GM19395 (cell line): ENCODE measurements at regions not wholly inside any gene's neighbourhood (a gene's known extent, or its start where the extent isn't known, plus 50 kb on each side); places are given as distances from the start of the nearest gene placed in this dataset.
"Not testable (repeated sequence)": the region's sequence is repeated elsewhere in the genome, so short reads cannot be mapped to it uniquely, and the experiment has no call there.

Experiments
- ATAC-seq: cut with Tn5 transposase; IDR thresholded peaks from one replicate; pipeline ENCODE4 v1.9.1; 2021; ENCODE audit warnings: mild to moderate bottlenecking, moderate library complexity; ENCODE audit not compliant: unreplicated experiment

DNA sequence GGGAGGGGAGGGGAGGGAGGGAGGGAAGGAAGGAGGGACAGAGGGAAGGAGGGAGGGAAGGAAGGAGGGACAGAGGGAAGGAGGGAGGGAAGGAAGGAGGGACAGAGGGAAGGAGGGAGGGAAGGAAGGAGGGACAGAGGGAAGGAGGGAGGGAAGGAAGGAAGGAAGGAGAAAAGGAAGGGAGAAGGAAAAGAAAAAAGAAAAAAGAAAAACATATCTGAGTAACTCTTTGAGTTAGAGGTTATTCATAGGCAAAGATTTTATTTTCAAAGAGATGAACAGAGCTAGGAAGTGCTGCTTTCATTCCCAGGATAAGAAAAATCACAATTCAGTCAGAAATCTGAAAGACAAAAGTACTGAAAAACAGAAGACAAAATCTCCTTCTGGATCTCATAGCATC is 379.7 kb upstream of the GYPC start:
- ATAC-seq: not testable (repeated sequence)

DNA sequence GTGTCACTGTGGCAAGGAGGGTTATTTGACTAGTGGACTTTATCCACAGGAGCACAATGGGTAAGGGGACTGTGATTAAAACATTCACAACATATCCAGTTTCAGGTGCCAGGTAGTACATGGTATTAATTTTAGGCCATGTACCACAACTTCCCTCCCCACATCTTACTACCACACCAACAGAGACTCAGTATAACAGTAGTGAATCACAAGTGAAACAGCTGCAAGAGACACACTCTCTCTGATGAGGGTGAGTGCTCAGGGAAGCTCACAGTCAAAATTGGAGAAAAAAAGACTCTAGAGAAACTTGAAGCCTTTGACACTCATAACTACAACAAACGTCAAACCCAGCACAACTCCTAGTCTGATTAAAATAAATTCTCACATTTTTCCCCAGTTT is 367.6 kb upstream of the GYPC start:
- no peak for ATAC-seq

DNA sequence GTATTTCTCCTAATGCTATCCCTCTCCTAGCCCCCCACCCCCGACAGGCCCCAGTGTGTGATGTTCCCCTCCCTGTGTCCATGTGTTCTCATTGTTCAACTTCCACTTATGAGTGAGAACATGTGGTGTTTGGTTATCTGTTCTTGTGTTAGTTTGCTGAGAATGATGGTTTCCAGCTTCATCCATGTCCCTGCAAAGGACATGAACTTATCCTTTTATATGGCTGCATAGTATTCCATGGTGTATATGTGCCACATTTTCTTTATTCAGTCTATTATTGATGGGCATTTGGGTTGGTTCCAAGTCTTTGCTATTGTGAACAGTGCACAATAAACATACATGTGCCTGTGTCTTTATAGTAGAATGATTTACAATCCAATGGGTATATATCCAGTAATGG is 362.0 kb upstream of the GYPC start:
- ATAC-seq: not testable (repeated sequence)

DNA sequence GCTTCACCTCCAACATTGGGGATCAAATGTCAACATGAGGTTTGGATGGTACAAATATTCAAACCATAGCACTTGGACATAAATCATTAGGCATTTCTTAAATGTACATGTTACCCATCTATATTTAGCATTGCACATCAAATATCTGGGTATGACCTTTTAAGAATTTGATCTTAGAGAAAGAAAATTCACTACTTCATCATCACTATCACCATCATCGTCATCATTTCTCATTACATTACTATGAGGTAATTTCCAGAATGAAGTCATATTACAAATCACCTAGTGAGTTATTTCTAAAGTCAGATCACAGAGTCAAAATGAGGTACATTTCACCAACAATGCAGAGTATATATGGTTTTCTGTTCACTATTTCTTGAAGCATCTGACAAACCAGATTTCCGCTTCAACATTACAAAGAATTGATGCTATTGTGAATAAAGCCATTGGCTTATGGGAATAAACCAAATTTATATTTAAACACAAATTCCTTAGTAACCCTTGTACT is 356.4 kb upstream of the GYPC start:
- ATAC-seq: no peak

DNA sequence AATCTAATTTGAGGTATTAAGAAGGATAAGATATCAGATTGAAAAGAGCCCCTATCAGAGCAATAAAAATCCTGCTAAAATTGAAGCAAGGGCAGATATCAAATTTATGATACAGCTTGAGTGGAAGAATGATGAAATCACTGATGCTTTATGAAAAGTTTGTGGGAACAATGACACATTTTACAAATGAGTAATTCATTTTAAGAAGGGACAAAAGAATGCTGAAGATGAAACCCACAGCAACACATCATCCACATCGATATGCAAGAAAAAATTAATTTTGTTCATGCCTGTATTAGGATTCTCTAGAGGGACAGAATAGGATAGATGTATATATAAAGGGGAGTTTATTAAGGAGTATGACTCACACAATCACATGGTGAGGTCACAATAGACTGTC is 355.6 kb upstream of the GYPC start:
- ATAC-seq: no peak

DNA sequence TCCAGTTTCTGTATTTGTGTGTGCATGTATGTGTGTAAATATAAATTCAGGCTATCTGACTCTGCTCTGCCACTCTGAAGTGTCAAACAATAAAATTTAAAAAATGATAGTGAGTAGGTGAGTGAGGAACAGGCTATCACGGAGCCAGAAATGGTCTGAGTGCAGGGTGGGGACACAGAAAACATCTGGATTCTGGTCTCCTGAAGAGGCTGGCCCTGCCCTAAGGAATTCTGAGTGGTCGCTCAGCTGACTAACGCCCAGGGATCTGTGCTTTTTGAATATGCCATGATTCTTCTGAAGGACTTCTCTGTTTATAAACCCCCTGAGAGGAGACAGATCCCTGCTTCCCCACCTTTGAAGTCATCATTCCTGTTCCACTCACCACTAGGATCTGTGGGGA is 353.9 kb upstream of the GYPC start:
- no peak for ATAC-seq

DNA sequence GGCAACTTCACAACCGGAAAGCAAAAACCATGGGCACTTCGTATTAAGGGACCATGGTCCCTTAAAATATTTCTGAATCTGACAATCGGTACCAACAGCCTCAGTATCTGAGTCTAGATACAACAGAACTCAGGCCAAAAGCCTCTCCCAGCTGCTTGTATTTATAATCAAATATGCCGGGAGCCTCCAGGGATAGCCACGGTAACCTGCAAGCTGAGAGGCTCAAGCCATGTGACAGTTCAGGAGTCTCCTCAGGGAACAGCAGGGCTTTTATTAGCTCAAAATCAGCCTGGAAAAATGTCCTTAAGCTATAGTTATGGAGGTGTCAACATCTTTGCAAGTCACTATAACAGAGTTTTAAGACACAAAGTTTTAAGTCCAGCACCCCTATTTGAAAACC is 352.8 kb upstream of the GYPC start:
- no peak for ATAC-seq

DNA sequence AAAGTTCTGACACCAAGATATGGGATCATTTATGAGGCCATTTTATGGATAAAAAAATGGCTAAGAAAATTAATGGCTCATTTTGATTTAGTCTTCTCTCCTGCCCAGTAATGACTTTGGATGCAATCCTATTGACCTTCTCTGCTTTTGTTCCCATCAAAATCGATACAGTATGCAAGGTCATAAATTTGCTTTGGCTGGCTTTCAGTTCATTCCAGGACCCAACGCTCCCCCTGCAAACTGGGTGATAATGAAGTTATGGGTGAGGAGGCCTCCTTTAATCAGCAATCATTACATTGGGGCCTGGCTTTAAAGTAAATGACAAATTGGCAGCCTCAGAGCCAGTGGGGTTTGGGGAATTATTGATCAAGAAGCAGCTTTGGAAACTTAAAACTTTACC is 351.8 kb upstream of the GYPC start:
- ATAC-seq: no peak

DNA sequence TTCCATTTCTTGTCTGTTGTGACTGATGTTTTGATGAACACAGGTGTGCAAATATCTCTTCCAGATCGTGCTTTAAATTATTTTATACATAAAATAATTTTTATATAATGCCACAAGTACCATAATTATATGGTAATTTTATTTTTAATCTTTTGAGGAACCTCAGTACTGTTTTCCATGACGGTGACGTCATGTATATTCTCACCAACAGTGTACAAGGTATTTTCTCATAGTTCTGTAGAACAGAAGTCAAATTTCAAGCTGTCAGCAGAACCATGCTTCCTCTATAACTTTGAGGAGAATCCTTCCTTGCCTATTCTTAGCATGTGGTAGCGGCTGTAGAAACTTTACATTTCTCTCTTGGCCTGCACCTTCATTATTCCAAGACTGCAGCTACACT is 349.4 kb upstream of the GYPC start:
- no peak for ATAC-seq

DNA sequence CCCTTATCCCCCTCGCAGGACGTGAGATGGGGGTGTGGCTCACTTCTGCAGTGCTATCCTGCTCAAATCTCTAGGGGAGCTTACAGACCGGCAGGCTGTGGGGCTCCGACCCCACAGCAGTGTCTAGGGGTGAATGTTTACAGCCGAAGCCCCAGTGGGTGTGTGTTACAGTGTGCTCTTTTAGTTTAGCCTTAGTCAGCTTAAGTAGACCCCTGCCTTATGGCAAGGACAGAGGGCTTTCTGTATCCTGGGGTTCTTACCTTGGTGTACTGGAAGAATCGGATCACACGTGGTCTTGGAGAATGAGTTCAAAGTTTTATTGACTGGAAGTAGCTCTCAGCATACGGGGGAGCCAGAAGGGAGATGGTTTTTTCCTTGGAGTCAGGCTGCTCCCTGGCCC is 348.2 kb upstream of the GYPC start:
- ATAC-seq: no peak

DNA sequence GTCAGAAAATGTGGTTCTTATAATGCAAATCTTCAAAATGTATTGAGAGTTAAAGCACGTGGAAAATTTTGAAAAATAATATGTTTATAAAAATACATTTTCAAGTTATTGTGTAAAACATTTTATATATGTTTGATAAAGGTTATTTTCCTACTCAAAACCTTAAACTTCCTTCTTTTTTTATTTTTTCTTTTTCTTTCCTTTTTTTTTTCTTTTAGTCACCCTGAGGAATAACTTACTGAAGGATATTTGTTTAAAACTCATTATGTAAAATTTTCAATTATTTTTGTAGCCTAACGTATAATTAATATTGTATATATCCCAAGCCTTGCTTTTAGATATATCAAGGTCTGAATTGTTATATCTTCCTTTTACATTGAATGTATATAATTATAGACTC is 346.8 kb upstream of the GYPC start:
- no peak for ATAC-seq

DNA sequence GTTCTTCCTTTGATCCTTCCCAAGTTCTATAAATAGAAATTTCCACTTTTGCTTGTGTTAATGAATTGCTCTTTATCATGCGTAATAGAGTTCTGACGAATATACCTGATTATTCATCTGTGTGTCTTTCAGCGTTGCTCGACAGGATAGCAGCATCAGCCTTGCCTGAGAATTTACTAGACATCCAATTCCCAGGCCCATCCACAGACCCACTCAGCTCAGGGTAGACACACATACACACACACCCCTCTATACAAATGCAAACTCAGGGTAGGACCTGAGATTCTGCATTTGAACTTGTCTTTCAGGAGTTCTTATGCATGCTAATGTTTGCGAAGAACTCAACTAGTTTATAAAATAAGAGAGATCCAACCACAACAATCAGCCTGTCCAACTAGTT is 343.4 kb upstream of the GYPC start:
- ATAC-seq: no peak

DNA sequence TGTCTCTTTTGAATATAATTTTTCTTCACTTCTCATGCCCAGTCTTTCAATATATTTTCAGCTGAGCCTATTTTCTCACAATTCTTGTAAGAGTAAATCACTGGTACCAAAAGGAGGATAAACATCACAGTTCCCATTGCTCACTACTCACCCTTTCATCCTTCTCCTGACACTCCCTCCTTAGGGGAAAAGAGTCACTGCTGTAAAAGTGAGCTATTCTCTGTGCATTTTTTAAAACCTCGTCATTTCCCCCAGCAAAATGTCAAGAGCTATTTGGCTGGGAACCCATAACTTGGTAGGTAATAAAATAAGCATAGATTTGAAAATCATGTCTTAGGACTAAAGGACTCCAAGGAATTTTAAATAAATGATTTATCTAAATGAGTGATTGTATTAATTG is 340.1 kb upstream of the GYPC start:
- no peak for ATAC-seq

DNA sequence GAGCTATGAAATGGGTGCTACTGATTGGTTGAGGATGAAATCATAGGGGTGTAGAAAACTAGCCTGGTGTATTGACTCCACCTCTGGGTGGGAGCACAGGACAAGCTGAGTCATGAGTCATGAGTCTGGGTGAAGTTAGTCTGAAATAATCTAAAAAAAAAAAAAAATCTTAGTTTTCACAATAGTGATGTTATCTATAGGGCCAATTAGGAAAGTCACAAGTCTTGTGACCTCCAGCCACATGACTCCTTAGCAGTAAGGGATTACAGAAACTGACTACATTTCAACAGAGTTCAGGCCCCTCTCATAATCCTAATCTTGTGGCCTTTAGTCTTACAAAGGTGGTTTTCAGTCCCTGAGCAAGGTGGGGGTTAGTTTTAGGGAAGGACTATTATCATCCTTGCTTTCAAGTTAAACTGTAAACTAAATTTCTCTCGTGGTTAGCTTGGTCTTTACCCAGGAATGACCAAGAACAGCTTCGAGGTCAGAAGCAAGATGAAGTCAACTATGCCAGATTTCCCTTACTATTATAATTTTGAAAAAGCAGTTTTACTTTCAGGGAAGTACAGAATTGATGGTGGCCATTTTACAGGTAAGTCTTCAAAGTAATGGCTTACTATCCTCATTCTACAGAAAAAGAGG is 338.0 kb upstream of the GYPC start:
- no peak for ATAC-seq

DNA sequence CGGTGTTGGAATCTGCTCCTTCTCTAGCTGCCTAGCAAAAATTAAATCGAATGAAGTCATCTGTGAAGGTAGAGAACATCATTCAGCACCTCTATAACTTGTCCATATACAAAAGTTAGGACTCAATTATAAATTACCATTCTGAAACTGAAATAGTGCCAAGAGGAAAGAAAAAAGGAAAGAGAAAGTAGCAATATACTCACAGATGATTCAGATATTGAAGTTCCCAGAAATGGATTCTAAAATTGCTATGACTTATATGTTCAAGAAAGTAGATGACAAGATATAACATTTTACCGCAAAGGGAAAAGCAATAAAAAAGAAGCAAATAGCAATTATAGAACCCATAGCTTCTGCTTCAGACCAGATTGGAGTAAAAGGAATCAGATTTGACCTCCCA is 333.6 kb upstream of the GYPC start:
- no peak for ATAC-seq

DNA sequence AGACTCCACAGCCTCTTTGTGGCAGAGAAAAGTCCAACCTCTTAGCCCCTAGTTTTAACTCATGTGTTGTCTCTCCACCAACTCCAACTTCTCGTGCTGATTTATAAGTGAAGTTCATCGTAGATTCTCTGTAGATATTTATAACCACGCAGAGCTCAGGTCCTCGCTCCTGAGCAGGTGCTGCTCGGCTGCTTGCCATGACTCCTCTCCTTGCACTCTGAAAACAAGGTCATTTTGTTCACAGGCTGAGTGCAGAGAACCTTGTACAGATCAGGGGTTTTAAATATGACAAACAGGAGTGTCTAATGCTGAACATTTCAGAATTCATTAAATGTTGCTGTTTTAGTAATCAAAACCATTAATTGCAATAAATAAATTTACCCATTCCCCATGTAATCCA is 330.8 kb upstream of the GYPC start:
- no peak for ATAC-seq

DNA sequence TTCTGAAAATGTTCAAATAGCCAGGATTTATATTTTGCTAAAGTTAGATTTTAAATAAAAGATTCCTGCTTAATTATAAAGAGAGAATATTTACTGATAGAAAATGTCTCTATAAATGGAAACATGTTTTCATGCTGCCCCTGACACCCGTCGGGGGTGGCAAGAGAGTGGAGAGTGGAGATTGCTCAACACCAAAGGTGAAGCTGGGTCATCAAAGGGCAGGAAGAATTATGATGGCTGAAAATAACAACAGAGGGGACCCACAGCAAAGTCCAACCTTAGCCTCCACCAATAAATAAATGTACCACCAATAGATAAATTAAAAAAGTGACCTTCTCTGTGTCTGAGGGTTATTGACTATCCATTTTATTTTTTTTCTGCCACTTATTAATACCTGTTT is 326.8 kb upstream of the GYPC start:
- no peak for ATAC-seq

DNA sequence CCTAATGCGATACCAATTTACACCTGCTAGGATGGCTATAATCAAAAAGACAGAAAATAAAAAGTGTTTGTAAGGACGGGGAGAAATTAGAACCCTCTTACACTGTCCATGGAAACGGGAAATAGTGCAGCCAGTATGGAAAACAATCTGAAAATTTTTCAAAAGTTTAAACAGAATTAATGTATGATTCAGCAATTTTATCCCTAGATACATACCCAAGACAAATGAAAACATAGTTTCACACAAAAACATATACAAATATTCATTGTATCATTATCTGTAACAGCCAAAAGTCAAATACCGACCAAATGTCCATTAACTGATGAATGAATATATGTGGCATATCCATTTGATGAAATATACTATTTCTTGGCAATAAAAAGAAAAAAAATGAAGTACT is 313.5 kb upstream of the GYPC start:
- ATAC-seq: no peak

DNA sequence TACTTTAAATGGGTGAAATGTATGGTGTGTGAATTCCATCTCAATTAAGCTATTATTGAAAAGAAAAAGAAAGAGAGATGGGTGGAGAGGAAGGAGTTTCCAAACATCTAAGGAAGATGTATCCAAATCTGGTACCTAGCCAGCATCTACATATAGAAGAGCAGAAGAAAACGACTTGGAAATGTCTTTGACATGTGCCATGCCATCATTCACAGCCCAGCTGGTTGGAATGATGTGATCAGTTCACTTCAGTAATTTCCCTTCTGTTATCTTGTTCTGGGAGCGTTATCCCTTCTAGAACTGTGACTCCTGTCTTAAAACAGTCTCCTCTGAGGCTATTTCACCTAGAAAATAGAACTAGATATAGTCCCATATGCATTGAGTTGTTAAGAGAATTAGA is 312.8 kb upstream of the GYPC start:
- ATAC-seq: no peak

DNA sequence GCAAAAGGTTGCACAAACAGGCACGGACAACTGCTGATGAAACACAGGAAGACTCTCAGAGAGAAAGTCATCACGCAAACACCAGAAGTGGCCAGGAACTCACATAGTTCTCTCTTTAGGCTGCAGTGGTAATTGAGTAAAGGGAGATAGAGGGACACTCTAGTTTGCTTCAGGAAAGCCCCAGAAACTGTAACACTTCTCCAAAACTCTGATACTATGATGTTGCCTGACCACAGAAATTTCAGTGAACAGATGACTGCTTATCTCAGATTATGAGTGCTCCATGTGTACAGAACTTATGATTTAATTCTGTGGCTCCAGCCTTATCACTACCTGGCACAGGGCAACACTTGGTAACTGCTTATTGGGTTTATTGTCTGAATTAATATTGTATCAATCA is 311.5 kb upstream of the GYPC start:
- ATAC-seq: peak; percentile 47

DNA sequence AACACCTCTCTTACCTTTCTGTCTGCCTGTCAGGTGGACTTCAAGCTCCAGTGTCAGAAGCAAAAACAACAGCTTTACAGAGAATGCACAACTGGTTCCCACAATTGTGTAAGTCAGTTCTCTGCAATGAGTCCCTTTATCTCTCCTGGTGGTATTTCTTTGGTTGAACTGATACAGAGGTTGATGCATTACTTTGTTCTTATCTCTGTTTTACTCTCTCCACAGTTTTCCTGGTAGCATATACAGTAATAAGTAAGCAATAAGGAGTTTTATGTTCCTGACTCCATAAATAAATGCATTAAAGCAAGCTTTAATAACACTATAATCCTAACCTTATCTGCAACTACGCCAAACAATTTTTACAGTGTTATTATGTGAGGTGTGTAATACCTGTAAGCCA is 310.3 kb upstream of the GYPC start:
- no peak for ATAC-seq

DNA sequence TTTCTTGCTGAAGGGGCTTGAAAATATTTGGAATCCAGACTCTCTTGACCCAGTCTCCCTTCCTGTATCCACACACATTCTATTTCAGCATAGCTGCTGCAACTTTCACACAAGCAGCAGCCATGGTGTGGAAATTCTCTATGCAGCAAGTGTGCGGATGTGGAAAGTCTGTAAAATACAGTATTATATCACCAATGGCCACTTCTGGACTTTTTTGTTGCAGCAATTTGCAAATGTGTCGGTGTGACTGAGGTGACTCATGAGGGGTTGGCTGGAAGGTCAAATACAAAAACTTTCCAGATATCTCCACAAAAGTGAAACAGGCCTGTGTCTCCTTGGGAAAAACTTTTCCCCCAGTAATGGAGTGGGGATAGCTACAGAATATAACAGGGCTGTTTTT is 299.3 kb upstream of the GYPC start:
- no peak for ATAC-seq

DNA sequence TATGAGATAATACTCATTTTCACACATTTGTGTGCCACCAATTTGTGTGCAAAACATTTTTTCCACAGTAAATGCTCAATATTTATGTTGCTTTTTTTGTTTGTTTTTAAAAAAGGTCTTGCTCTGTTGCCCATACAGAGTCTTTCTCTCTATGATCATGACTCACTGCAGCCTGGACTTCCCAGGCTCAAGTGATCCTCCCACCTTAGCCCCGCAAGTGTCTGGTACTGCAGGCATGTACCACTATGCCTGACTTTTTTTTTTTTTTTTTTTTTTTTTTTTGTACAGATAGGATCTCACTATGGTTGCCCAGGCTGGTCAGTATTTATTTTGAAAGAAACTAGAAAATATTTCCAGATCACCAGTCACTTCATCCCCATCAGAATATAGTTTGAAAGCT is 297.8 kb upstream of the GYPC start:
- ATAC-seq: no peak
